Right lobe of liver (tissue), 4 donors: ENCODE measurements at regions not wholly inside any gene's neighbourhood (a gene's known extent, or its start where the extent isn't known, plus 50 kb on each side); places are given as distances from the start of the nearest gene placed in this dataset.

Source experiments
- POLR2A ChIP-seq: fragments of 450-650 bp; IDR thresholded peaks from one replicate; pipeline ENCODE4 v1.6.1; 2017; ENCODE audit warnings: antibody characterized with exemption, mild to moderate bottlenecking
- TF ChIP-seq, protein P1 (sequence below), 4 donors: fragments of 200-600 bp in 3 of 4; fragments of 450-650 bp in 1 of 4; IDR thresholded peaks; one replicate each; pipeline versions ENCODE4 v1.5.1 to v1.8.0; 2016 to 2022; ENCODE audit warnings: antibody characterized with exemption in 4 of 4, mild to moderate bottlenecking in 2 of 4
- donor health status: DM: no; HTN: no; CAD: no.
- donor health status: DM: no; HTN: no; CAD: no.
- donor health status: DM: no; HTN: yes; CAD: no.

- TF ChIP-seq, protein P1, sequence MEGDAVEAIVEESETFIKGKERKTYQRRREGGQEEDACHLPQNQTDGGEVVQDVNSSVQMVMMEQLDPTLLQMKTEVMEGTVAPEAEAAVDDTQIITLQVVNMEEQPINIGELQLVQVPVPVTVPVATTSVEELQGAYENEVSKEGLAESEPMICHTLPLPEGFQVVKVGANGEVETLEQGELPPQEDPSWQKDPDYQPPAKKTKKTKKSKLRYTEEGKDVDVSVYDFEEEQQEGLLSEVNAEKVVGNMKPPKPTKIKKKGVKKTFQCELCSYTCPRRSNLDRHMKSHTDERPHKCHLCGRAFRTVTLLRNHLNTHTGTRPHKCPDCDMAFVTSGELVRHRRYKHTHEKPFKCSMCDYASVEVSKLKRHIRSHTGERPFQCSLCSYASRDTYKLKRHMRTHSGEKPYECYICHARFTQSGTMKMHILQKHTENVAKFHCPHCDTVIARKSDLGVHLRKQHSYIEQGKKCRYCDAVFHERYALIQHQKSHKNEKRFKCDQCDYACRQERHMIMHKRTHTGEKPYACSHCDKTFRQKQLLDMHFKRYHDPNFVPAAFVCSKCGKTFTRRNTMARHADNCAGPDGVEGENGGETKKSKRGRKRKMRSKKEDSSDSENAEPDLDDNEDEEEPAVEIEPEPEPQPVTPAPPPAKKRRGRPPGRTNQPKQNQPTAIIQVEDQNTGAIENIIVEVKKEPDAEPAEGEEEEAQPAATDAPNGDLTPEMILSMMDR (IDR thresholded peaks at IDR 0.05): no peak
- no peak for TF ChIP-seq POLR2A
Measured at GRCh38 chr2:138255670-138256069, 245.9 kb upstream of the SPOPL start.
